Tongue (tissue), 1 donor: ENCODE measurements at regions not wholly inside any gene's neighbourhood (a gene's known extent, or its start where the extent isn't known, plus 50 kb on each side); places are given as distances from the start of the nearest gene placed in this dataset.
"Not testable (repeated sequence)": the region's sequence is repeated elsewhere in the genome, so short reads cannot be mapped to it uniquely, and the experiment has no call there.

Experiments
- DNase-seq: peaks from one replicate; pipeline ENCODE4 v3.0.0-alpha.2; 2015

DNA sequence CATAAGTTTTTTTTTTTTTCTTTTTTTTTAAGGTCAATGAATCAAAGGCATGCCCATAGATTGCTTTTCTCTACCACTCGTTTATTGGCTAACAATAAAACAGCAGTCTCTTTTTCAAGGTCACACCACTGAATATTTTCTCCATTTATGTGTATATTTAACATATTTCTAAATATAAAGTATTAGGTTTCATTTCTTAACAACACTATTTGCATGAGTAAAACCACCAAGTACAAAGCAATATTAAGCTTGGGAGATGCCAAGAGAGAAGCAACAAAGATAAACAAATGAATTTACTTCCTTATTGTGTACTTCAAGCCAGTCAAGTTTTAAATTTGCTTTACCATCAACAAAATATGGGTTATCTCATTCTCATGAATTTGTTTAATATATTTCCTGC, 708.9 kb upstream of the CCDC179 start:
- DNase-seq = no peak

DNA sequence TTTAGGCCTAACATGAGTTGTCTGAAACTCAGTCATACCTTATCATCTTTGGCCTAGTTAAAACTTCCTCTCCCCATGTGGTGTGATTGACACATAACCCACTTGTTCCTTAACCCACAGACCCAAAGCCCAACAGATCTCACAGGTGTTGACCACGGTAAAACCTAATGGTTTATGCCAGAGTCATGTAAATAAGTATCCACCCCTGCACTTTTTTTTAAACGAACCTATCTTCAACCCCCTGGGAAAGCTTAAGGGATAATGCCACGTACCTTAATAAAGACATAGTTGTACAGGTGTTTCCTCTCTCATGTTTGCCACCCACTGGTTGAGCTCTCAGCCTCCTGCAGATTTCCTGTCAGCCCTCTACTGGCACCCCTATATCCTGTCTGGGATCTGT, 709.3 kb upstream of the CCDC179 start:
- DNase-seq = no peak

DNA sequence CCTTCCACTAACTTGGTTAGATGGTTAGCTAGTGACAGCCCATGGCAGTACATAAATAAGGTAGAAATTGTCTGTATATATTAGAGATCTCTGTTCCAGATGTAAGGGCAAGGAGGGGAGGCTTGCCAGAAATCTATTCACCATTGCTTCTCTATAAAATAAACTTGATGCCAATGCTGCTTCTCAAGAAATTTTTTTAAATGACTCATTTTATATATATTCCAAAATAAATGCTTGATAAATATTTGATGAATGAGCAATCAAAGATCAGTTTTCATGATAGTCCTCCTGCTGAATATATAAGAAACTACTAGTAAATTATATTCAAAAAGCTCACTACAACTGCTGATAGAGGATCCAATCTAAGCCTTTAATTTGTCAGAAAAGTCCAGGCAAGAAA, 710.6 kb upstream of the CCDC179 start:
- no peak for DNase-seq

DNA sequence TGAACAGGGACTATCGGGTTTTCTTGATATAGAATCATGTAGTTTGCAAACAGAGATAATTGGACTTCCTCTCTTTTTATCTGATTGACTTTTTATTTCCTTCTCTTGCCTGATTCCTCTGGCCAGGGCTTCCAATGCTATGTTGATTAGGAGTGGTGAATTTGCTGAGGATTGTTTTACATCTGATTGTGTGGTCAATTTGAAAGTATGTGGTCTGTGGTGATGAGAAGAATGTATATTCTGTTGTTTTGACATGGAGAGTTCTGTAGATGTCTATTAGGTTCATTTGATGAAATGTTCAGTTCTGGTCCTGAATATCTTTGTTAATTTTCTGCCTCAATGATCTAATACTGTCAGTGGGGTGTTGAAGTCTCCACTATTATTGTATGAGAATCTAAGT, 713.2 kb upstream of the CCDC179 start:
- DNase-seq = no peak

DNA sequence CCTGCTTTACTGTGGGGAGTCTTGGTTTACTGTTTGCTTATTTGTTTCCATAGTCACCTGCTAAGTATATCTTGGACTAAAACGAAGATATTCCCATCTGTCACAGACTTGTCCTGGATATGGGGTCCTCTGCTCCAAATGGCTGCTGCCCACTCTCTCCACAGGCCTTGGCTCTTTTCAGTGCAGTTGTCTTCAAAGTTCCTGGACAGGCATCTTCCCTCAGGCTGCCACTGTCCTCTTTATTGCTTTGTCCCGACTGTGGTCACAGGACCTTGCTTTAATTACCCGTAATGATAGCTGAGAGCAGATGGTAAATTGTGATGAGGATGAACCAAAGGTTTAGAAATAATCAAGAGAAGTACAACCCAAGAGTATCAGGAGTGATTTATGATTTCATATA, 713.9 kb upstream of the CCDC179 start:
- no peak for DNase-seq

DNA sequence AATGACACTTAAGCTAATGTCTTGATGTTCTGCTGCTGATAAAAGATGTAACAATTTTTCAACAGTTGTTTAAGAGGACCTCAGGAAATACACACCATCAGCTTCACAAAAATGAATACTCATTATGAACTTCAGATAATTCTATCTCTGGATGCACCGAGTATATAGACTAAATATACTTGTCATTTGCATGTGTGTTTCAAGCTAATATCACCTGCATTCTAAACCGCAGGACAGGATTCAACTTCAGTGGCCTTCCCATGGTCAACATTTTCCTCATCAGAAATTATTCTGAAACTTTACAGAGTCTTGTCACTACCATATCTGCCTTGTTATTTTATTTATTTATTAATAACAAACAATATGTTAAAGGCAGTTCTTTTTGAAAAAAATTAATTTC, 717.0 kb upstream of the CCDC179 start:
- no peak for DNase-seq

DNA sequence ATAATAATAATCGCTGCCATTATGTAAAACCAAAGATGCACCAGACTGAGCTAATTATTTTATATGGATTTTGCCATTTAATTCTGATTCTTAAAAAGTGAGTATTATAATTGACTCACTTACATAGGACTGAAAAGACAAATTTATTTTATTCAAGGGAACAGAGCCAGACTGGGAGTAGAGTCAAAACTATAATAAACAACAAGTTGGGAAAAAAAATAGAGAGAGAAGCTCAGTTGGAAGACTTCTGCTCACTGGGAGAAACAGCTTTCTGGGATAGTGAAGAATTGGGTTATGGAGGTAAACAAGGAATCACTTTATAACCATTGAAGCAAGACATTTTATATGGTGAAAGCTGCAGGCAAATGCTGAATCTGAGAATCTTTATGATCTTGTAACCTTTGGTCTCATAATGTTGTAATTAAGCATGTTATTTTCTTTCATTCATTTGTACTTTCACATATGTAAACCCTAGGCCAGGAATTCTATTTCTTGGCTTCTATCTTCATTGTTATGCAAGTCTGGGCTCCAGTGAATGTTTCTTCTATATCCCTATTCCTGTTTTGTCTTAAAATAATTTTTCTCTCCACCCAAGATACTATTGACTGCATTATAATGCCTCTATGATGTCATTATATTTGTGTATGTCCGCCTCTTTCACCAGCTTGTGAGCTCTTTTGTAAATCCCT, 725.3 kb upstream of the CCDC179 start:
- peak; percentile 40 for DNase-seq

DNA sequence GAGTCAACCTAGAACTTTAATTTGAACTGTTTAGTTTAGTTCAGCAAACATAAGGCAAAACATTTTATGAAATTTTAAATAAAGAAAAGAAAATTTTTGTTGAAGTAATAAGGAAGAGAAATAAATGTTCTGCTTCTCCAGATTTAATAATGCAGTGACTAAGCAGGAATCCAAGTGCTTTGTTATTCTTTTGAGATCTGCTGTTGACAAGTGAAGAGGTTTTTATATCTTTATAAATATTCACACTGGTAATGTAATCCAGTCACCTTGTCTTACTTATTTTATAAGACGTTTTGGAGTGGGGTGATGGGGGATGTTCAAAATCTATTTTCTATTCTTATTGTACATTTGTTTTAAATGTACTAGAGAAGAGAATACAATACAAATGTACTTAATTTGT, 725.9 kb upstream of the CCDC179 start:
- no peak for DNase-seq

DNA sequence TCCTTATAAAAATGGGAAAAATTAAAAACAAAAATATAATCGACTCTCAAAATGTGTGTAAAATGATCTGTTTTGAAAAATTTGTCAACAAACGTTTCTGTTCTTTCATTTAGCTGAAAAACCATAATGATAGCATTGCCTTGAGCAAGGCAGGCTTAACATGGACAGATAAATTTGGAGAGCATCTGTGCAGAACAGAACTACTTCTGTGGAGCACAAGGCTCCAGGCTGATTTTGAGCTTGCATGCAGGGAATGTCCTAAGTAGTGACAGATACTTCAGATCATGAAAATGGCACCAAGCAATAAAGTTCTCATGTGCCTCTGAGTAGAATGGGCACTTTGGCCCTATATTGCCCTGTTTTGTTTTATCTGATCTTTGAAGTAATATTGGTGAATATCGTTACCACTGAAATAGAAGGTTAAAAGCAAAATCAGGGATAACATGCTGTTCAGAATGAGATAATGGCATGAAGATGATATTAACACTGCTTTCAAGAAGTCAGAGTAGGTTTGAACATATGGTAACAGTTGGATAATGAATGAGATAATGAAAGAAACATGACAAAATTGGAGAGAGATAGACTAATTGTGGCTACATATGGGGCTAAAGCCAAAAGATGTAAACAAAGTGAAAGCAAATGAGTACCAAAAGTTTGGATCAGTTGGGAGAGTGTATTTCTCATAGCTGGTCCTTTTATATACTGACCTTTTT, 730.5 kb upstream of the CCDC179 start:
- DNase-seq = peak; percentile 15

DNA sequence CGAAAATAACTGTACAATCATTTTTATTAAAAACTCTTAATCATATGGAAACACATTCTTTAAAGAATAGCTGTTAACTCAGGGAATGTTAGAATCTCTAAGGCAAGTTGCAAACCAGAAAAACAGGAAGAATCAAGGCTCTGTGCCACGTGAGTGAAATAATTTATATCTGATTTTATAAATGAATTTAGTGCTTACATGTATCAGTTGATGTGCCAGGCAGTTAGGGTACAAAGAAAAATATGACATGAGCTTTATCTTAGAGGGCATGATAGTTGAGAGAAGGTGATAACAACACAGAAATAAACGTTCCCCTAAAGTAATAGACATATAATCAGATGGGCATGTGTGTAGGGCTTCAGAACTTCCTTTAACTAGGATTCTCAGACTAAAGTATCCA, 734.5 kb upstream of the CCDC179 start:
- no peak for DNase-seq

DNA sequence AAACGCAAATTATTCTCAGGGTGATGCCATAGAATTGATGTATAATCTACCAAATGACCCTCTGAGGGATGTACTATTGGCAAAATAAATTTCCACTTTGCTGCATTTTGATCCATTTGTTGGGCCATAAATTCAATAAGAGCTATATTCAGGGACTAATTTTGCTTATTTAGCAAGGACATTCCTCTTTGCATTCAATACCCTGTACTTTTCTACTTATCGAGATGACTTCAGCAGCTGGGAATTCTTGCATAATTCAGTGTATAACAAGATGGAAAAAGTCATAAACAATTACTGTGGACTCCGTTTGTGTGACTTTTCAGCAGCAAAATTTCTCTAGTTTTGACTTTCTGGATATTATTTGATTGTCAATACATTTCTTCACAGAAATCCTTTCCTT, 744.7 kb upstream of the CCDC179 start:
- DNase-seq = peak; percentile 6

DNA sequence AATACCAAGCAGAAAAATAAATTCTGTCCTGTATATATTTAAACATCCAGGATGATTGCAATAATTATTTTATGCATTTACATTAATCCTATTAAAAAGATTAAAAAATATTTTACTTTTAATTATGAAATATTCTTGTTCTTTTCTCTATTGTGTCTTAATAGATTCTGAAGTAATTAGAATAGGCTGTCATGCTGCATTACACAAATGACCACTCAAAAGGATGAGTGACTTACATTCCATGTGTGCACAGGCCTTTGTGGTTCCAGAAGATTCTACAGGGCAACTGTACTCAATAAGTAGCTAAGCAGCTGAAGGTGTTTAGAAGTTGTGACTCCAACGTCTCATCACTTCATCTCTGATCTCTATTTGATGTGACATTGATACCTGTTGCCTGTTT, 745.9 kb upstream of the CCDC179 start:
- no peak for DNase-seq

DNA sequence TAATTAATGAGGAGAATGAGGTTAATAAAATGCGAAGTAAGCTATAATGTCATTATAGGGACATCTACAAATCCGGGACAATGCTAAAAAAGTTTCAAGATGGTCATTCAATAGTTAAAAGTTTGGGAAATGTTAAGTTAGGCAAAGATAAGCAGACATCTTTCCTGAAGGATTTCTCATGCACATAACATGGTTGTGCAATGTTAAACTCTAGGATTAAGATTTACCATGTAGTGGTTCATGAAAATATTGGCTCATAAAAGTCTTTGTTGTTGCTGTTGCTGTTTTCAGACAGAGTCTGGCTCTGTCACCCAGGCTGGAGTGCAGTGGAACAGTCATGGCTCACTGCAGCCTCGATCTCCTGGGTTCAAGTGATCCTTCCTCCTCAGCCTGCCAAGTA, 751.5 kb upstream of the CCDC179 start:
- no peak for DNase-seq

DNA sequence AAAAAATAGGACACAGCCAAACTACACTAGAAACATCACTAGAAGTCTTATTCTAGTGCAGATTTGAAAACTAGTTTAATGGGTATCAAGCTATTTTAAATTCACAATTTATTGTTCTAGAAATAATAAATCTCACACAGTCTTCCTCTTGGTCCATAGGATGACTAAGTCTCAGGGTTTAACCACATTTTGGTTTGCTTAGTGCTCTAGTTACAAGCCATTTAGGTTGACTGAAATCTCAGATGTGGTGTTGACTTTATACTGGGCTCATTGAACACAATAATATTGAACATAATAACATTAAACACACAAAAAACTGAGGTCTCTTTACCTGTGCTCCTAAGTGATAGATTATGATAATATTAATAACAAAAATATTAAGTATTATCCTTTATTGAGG, 760.3 kb upstream of the CCDC179 start:
- DNase-seq = no peak

DNA sequence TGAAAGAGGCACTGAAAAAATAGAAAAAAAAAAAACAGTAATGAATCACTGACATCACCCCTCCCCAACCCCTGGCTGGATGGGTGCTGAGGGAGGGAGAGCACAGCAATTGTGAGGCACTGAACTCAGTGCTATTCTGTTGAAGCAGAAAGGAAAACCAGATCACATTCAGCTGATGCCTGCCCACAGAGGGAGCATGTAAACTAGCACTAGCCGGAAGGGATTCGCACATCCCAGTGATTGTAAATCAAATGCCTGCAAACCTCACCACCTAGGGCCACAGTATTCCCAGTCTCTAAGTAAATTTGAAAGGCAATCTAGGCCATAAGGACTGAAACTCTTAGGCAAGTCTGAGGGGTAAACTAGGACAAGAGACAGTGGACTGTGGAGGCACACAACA, 772.0 kb upstream of the CCDC179 start:
- DNase-seq = no peak

DNA sequence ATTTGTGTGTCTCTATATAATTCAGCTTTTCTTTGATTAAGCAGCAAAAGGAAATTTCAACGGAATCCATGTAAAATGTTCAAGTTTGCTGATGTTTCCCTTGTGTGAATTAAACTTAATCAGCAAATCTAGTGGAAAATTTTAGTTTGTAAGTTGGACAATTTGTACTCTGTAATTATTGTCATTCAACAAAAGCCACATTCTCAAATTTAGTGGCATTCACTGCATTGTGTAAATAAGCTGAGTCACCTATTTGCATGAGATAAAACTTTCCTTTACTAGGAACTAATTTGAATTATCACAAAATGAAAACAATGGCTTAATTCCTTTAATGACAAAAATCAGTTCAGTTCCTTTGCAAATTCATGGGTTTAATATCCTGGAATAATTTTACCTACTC, 784.2 kb upstream of the CCDC179 start:
- no peak for DNase-seq

DNA sequence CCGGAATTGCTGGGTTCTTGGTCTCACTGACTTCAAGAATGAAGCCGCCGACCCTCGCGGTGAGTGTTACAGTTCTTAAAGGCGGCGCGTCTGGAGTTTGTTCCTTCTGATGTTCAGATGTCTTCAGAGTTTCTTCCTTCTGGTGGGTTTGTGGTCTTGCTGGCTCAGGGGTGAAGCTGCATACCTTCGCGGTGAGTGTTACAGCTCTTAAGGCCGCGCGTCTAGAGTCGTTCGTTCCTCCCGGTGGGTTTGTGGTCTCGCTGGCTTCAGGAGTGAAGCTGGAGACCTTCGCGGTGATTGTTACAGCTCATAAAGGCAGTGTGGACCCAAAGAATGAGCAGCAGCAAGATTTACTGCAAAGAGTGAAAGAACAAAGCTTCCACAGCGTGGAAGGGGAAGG, 792.1 kb upstream of the CCDC179 start:
- DNase-seq = not testable (repeated sequence)

DNA sequence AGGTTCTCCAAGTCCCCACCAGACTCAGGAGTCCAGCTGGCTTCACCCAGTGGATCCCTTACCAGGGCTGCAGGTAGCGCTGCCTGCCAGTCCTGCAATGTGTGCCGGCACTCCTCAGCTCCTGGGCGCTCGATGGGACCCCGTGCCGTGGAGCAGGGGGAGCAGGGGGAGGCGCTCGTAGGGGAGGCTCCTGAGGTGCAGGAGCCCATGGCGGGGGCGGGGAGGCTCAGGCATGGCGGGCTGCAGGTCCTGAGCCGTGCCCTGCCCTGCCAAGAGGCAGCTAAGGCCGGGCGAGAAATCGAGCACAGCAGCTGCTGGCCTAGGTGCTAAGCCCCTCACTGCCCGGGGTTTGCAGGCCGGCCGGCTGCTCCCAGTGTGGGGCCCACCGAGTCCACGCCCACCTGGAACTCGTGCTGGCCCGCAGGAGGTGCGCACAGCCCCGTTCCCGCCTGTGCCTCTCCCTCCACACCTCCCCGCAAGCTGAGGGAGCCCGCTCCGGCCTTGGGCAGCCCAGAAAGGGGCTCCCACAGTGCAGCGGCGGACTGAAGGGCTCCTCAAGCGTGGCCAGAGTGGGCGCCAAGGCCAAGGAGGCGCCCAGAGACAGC, 792.9 kb upstream of the CCDC179 start:
- DNase-seq = no peak

DNA sequence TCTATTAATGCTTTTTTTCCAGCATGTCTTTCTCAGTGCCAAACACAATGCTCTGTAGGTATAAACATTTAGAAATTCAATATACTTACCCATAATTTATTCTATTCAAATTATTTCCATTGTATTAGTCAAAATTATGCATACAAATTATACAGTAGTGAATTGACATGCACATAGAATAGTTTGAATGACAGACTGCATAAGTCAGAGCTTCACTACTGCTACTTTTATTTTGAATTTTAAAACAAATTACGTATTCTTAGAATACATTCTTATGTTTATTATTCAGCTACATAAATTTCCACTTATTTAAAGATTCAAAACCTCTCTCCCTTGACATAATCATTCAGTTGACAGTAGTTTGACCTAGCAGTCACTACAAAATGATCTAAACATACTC, 808.0 kb upstream of the CCDC179 start:
- DNase-seq = no peak

DNA sequence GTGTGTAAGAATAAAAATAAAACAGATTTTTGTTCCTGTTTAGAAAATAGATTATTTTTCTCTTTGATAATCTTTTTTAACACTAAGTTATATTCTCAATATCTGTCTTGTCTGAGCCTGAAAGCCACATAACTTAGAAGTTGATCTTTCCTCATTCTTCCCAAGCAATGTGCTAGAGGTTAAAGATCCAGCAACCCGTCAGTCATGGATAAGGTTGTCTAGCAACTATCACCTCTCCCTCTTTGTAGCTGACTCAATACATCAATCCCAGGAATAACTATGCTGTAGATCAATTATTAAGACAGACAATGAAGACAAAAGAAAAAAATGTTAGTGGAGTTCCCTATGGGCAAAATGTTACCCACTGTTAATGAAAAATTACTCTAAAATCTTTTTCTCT, 813.1 kb upstream of the CCDC179 start:
- no peak for DNase-seq

DNA sequence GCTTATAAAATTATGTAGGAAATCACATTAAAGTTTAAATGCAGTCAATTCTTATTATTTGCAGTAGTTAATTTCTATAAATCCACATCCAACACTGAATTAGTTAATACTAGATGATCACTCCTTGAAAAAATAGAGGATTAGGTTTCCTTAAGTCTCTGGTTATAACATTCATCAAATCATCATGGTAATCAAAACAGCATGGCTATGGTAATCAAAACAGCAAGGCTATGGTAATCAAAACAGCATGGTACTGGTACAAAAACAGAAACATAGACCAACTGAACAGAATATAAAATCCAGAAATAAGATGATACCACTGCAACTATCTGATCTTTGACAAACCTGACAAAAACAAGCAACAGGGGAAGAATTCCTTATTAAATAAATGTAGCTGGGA, 814.6 kb upstream of the CCDC179 start:
- no peak for DNase-seq

DNA sequence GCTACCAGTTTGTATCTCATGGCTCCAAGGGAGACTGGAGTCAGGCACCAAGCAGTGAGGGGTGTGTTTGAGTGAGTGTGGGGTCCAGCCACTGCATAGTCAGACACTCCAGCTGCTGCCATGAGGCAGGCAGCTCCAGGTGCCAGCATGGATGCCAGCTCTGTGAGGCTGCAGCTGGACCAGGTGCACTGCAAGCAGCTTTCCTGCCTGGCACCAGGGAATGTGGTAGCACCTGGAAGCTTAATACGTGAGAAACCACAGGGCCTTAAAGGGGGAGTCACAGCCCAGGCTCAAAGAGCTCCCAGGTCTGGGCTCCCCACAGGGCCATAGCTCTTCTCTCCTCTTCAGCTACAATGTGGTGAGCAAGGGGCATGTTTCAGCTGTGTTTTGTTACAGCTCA, 817.8 kb upstream of the LUZP2 start:
- DNase-seq = no peak

DNA sequence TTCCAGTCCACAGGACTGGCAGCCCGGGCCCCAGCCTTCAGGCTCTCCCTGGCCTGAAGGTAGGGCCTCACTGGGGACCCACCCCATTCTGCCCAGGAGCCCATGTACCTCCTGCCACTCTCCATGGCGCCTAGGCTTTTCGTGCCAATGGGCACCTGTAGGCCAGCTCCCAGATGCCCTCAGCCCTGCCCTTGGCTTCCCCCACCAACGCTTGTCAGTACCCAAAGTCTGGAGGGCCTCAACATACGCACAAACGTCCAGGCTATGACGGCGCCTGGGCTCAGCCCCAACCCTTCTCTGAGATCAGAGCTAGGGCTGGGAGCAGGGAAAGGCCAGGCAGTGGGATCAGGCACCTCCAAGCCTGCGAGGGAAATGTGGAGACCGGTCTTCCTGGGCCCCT, 816.9 kb upstream of the LUZP2 start:
- DNase-seq = no peak
